Mucosa of descending colon (tissue), 3 donors: ENCODE measurements at regions not wholly inside any gene's neighbourhood (a gene's known extent, or its start where the extent isn't known, plus 50 kb on each side); places are given as distances from the start of the nearest gene placed in this dataset.

Experiments used
- ATAC-seq: fragments of 200-7000 bp; cut with Tn5 transposase; one replicate; pipeline ENCODE4 v1.9.1; 2020; ENCODE audit warnings: mild to moderate bottlenecking, moderate library complexity
- DNase-seq, 3 donors: peaks; one replicate each; pipeline ENCODE4 v3.0.0-alpha.2; 2020
- H3K36me3 ChIP-seq: fragments of 200-600 bp; one replicate; pipeline ENCODE4 v1.8.0; 2021; ENCODE audit warnings: low read depth, mild to moderate bottlenecking
- H3K4me1 ChIP-seq: fragments of 200-600 bp; one replicate; pipeline ENCODE4 v1.8.0; 2021; ENCODE audit warnings: low read depth, mild to moderate bottlenecking
- H3K4me3 ChIP-seq: fragments of 200-600 bp; one replicate; pipeline ENCODE4 v1.8.0; 2021; ENCODE audit warnings: mild to moderate bottlenecking
- H3K9me3 ChIP-seq: fragments of 200-600 bp; one replicate; pipeline ENCODE4 v1.8.0; 2021; ENCODE audit warnings: mild to moderate bottlenecking
- intact Hi-C, 2 donors: fragments of 100-400 bp; cut with DNase I in 1 of 2; cut with micrococcal nuclease in 1 of 2; formaldehyde crosslinking; loops; one replicate each; pipeline versions ENCODE4 v1.11.0 to v1.11.1; 2022; cut with DNase I, micrococcal nuclease
- TF ChIP-seq, protein P1 (sequence below): fragments of 200-600 bp; IDR thresholded peaks from one replicate; pipeline ENCODE4 v1.8.0; 2022; ENCODE audit warnings: antibody characterized with exemption, mild to moderate bottlenecking
- donor health status: DM: no; HTN: no; CAD: no; lungs with moderate emphysema.
- donor health status: DM: no; HTN: no; CAD: no.
- donor health status: DM: no; HTN: yes; CAD: no.

DNA sequence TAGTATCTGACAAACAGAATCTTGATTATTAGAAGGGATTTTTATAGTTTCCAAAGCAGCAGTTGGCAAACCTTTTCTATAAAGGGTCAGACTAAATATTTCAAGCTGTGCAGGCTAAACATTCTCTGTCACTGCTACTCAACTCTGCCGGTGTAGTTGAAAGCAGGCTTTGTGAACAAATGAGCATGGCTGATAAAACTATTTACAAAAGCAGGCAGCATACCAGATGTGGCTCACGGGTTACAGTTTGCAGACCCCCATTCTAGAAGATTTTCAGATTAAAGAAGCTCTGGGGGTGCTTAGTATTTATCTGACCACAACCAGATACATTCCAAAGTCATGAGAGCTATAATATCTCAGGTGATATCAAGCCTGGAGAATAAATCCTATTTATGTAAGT lies 1017.5 kb downstream of the SORCS1 start:
- H3K4me3 ChIP-seq = no peak overlapping the region
- no peaks in the 10 kb centered on the region for H3K36me3 ChIP-seq
- no peak for DNase-seq
- TF ChIP-seq, protein P1, sequence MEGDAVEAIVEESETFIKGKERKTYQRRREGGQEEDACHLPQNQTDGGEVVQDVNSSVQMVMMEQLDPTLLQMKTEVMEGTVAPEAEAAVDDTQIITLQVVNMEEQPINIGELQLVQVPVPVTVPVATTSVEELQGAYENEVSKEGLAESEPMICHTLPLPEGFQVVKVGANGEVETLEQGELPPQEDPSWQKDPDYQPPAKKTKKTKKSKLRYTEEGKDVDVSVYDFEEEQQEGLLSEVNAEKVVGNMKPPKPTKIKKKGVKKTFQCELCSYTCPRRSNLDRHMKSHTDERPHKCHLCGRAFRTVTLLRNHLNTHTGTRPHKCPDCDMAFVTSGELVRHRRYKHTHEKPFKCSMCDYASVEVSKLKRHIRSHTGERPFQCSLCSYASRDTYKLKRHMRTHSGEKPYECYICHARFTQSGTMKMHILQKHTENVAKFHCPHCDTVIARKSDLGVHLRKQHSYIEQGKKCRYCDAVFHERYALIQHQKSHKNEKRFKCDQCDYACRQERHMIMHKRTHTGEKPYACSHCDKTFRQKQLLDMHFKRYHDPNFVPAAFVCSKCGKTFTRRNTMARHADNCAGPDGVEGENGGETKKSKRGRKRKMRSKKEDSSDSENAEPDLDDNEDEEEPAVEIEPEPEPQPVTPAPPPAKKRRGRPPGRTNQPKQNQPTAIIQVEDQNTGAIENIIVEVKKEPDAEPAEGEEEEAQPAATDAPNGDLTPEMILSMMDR = no peak
- ATAC-seq = no peak
- intact Hi-C loops = no loop called here
- no peaks in the 10 kb centered on the region for H3K9me3 ChIP-seq
- no peaks in the 10 kb centered on the region for H3K4me1 ChIP-seq

DNA sequence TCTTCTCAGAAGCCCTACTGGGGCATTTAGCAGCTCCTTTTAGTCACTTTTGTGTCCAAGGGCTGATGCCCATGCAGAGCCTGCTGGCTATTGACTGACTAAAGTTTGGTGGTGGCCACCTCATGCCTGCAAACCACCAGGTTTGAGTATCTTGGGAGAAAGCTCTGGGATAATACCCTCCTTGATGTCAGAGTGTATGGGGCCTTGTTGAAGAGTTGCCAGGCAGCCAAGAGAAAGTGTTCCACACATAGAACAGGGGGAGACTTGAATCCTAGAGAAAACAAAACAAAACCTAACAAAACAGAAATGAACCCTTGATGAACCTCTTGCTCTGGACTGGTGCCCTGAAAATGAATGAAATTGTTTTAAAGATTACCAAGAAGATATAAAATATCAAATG lies 1024.6 kb downstream of the SORCS1 start:
- intact Hi-C loops = no loop called here
- DNase-seq (no peak), ATAC-seq (no peak)
- no peaks in the 10 kb centered on the region for H3K4me1 ChIP-seq
- no peaks in the 10 kb centered on the region for H3K36me3 ChIP-seq
- TF ChIP-seq, protein P1 = no peak
- no peaks in the 10 kb centered on the region for H3K9me3 ChIP-seq
- H3K4me3 ChIP-seq = no peak overlapping the region

DNA sequence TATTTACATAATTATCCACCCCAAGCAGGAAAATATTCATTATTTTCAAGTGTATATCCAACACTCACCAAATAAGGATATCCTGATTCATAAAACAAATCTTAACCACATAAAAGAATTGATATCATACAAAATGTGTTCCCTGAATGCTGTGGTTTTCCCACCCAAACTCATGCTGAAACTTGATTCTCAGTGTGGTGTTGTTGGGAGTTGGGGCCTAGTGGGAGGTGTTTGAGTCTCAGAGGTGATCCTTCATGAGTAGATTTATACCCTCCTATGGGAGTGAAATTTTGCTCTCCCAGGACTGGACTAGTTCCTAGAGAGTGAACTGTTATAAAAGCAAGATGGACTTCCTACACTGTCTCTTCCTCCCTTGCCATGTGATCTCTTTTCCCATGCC lies 1028.3 kb downstream of the SORCS1 start:
- intact Hi-C loops = no loop called here
- ATAC-seq = no peak
- Histone ChIP-seq H3K4me3 (no peak overlapping the region), H3K4me1 (no peaks in the 10 kb centered on the region), H3K9me3 (no peaks in the 10 kb centered on the region), H3K36me3 (no peaks in the 10 kb centered on the region)
- TF ChIP-seq, protein P1 = no peak
- DNase-seq = no peak

DNA sequence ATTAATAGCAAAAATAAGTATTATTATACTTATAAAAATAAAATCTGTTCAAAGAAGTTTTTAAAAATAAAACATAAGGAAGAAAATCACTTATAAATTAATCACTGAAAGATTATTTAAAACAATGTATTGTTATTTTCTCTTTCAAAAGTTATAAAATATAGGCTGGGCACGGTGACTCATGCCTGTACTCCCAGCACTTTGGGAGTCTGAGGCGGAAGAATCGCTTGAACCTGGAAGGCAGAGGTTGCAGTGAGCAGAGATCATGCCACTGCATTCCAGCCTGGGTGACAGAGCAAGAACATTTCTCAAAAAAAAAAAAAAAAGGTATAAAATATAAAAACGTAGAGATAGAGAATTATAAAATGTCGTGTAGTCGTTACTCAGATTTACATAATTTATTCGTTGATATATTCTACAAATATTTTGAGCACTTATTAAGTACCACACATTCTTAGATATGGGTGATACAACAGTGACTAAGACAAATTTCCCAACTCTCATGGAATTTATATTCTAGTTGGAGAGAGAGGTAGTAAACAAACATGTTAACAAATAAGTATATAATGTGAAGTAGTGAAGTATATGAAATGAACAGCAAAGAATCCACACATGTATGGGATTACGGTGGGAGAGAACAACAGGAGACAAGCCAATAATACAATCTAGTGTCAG lies 1030.0 kb downstream of the SORCS1 start:
- DNase-seq (no peak), ATAC-seq (no peak)
- Histone ChIP-seq H3K4me1 (no peaks in the 10 kb centered on the region), H3K36me3 (no peaks in the 10 kb centered on the region), H3K9me3 (no peaks in the 10 kb centered on the region), H3K4me3 (no peak overlapping the region)
- TF ChIP-seq, protein P1 = no peak
- intact Hi-C loops = no loop called here

DNA sequence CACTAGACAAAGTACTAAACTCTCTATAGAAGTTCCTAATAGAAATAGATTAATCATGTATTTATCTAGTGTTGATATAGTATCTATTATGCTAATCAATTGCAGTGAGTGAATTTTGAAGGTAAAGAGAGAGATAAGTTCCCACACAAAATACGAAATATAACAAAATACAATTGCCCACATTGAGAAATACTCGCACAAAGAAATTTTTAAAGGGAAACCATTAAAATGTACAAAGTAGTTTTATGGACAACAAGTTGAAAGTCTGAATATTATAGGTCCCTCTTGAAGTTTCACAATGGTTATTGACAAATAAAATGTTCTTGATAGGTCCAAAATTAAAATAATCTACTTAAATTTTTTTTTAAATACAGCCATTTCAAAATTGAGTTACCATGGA lies 1031.1 kb downstream of the SORCS1 start:
- no peak overlapping the region for H3K4me3 ChIP-seq
- ATAC-seq (no peak), DNase-seq (no peak)
- no peaks in the 10 kb centered on the region for H3K4me1 ChIP-seq
- TF ChIP-seq, protein P1 = no peak
- no peaks in the 10 kb centered on the region for H3K9me3 ChIP-seq
- intact Hi-C loops = no loop called here
- no peaks in the 10 kb centered on the region for H3K36me3 ChIP-seq

DNA sequence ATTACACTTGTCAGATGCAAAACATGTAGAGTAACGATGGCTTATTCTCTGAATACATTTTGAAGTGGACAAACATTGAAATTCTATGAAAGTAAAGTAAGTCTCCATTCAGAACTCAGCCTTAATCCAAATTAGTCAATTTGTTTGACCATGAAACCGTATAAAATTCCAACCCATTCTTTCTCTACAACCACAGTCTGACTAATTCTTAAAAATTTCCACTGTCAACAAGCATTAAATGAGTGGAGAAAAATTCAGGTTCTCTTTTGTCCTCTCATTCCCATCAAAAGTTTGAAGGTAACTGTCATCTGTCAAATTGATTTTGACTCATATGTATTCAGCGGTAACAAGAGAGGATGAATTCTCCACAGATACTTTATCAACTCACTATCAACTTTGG lies 1031.5 kb downstream of the SORCS1 start:
- TF ChIP-seq, protein P1 = no peak
- no peaks in the 10 kb centered on the region for H3K9me3 ChIP-seq
- intact Hi-C loops = no loop called here
- H3K36me3 ChIP-seq = no peaks in the 10 kb centered on the region
- H3K4me3 ChIP-seq = no peak overlapping the region
- ATAC-seq (no peak), DNase-seq (no peak)
- H3K4me1 ChIP-seq = no peaks in the 10 kb centered on the region
